ENCODE measurements at regions not wholly inside any gene's neighbourhood (a gene's known extent, or its start where the extent isn't known, plus 50 kb on each side); places are given as distances from the start of the nearest gene placed in this dataset.

DNA sequence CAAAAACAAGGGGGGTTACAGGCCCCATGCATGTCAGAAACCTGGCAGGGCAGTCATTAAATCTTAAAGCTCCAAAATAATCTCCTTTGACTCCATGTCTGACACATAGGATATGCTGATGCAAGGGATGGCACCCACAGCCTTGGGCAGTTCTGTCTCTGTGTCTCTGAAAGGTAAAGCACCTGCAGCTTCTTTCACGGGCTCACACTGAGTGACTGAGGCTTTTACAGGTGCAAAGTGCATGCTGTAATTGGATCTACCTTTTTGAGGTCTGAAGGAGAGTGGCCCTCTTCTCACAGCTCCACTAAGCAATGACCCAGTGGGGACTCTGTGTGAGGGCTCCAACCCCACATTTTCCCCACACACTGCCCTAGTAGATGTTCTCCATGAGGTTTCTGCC, 1309.0 kb upstream of the B3GALT2 start:
- ATAC-seq (ENCODE audit: insufficient read depth, low FRiP score) (no peak), DNase-seq (no peak)
- Histone ChIP-seq H3K36me3 (ENCODE audit: control insufficient read depth in 4 of 4, insufficient read depth in 4 of 4, low read length in 4 of 4) (no peaks in the 10 kb centered on the region), H3K4me1 (ENCODE audit: control insufficient read depth in 5 of 5, insufficient read depth in 5 of 5, low read length in 5 of 5) (no peaks in the 10 kb centered on the region), H3K9ac (ENCODE audit: insufficient read depth in 1 of 2, low read length in 2 of 2) (no peak overlapping the region), H3K4me3 (no peak overlapping the region), H3K9me3 (ENCODE audit: control insufficient read depth in 4 of 4, insufficient read depth in 3 of 4, low read length in 3 of 4) (peaks cover 0 to 4% (median 1%) of the 10 kb centered on the region in 4 donors), H3K27me3 (ENCODE audit: control insufficient read depth in 3 of 3, insufficient read depth in 3 of 3, low read length in 2 of 3) (no peaks in the 10 kb centered on the region), H3K27ac (ENCODE audit: low read depth in 1 of 2, low read length in 1 of 2) (no peak overlapping the region)
- WGBS, 2 donors, result 78 to 94% methylated on average over 1 of the region's 1 CpG
- no peak for TF ChIP-seq CTCF (IDR thresholded peaks at IDR 0.05; ENCODE audit: control extremely low read depth, extremely low read depth)

- no peak overlapping the region for H3K4me3 ChIP-seq
- no peak for ATAC-seq (ENCODE audit: insufficient read depth, low FRiP score)
- no peak overlapping the region for H3K27ac ChIP-seq (ENCODE audit: low read depth in 1 of 2, low read length in 1 of 2)
- H3K27me3 ChIP-seq (ENCODE audit: control insufficient read depth in 3 of 3, insufficient read depth in 3 of 3, low read length in 2 of 3), result no peaks in the 10 kb centered on the region
- H3K4me1 ChIP-seq (ENCODE audit: control insufficient read depth in 5 of 5, insufficient read depth in 5 of 5, low read length in 5 of 5), result no peaks in the 10 kb centered on the region
- H3K36me3 ChIP-seq (ENCODE audit: control insufficient read depth in 4 of 4, insufficient read depth in 4 of 4, low read length in 4 of 4), result no peaks in the 10 kb centered on the region
- DNase-seq, result no peak
- no peak for TF ChIP-seq CTCF (IDR thresholded peaks at IDR 0.05; ENCODE audit: control extremely low read depth, extremely low read depth)
- H3K9me3 ChIP-seq (ENCODE audit: control insufficient read depth in 4 of 4, insufficient read depth in 3 of 4, low read length in 3 of 4), result peaks cover 0 to 2% (median 0%) of the 10 kb centered on the region in 4 donors
- no peak overlapping the region for H3K9ac ChIP-seq (ENCODE audit: insufficient read depth in 1 of 2, low read length in 2 of 2)
- 87 to 91% methylated on average over 4 of the region's 4 CpGs for WGBS, 2 donors
These were observed 1300.8 kb upstream of the B3GALT2 start for GRCh38 chr1:194487172-194487571.

DNA sequence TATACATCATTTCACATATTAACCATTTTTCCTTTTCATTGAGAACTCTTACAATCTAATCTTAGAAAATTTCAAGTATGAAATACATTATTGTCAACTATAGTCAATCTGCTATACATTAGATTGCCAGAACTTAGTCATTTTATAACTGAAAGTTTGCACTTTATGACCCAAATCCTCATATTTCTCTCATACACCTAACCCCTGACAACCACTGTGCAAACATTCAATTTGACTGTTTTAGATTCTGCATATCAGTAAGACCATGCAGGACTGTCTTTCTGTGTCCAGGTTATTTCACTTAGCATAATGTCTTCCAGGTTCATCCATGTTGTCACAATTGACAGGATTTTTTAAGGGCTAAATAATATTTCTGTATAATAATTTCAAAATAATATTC, 1299.0 kb upstream of the B3GALT2 start:
- Histone ChIP-seq H3K9ac (ENCODE audit: insufficient read depth in 1 of 2, low read length in 2 of 2) (no peak overlapping the region), H3K36me3 (ENCODE audit: control insufficient read depth in 4 of 4, insufficient read depth in 4 of 4, low read length in 4 of 4) (no peaks in the 10 kb centered on the region), H3K27me3 (ENCODE audit: control insufficient read depth in 3 of 3, insufficient read depth in 3 of 3, low read length in 2 of 3) (no peaks in the 10 kb centered on the region), H3K4me1 (ENCODE audit: control insufficient read depth in 5 of 5, insufficient read depth in 5 of 5, low read length in 5 of 5) (no peaks in the 10 kb centered on the region), H3K9me3 (ENCODE audit: control insufficient read depth in 4 of 4, insufficient read depth in 3 of 4, low read length in 3 of 4) (peaks cover 0 to 2% (median 0%) of the 10 kb centered on the region in 4 donors), H3K27ac (ENCODE audit: low read depth in 1 of 2, low read length in 1 of 2) (no peak overlapping the region), H3K4me3 (no peak overlapping the region)
- DNase-seq, result no peak
- no peak for TF ChIP-seq CTCF (IDR thresholded peaks at IDR 0.05; ENCODE audit: control extremely low read depth, extremely low read depth)
- no peak for ATAC-seq (ENCODE audit: insufficient read depth, low FRiP score)

DNA sequence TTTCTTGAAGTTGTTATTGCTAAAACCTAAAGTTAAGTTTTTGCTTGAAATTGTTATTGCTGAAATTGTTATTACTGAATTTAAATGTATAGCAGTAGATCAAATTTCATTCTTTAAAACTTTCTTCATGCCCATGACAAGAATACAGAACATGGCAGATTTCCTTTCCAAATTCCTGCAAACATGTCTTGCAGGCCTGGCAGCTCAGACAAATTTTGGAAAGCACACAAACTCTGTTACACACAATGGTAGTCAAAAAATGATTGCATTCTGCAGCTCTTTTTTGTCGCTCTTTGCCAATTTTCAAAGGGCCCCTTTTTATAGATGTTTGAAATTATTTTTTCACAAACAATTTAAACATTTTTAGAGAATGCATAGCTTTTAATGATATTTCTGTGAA, 1292.3 kb upstream of the B3GALT2 start:
- DNase-seq, result no peak
- no peaks in the 10 kb centered on the region for H3K9me3 ChIP-seq (ENCODE audit: control insufficient read depth in 4 of 4, insufficient read depth in 3 of 4, low read length in 3 of 4)
- WGBS, 2 donors, result 87 to 93% methylated on average over 1 of the region's 1 CpG

More for the DNA sequence above, 1292.3 kb upstream of the B3GALT2 start:
- H3K36me3 ChIP-seq (ENCODE audit: control insufficient read depth in 4 of 4, insufficient read depth in 4 of 4, low read length in 4 of 4), result no peaks in the 10 kb centered on the region
- peaks cover 0 to 3% (median 0%) of the 10 kb centered on the region in 5 donors for H3K4me1 ChIP-seq (ENCODE audit: control insufficient read depth in 5 of 5, insufficient read depth in 5 of 5, low read length in 5 of 5)
- ATAC-seq (ENCODE audit: insufficient read depth, low FRiP score), result no peak
- H3K27me3 ChIP-seq (ENCODE audit: control insufficient read depth in 3 of 3, insufficient read depth in 3 of 3, low read length in 2 of 3), result no peaks in the 10 kb centered on the region
- no peak overlapping the region for H3K4me3 ChIP-seq
- no peak for TF ChIP-seq CTCF (IDR thresholded peaks at IDR 0.05; ENCODE audit: control extremely low read depth, extremely low read depth)
- H3K9ac ChIP-seq (ENCODE audit: insufficient read depth in 1 of 2, low read length in 2 of 2), result no peak overlapping the region
- no peak overlapping the region for H3K27ac ChIP-seq (ENCODE audit: low read depth in 1 of 2, low read length in 1 of 2)

Data from lung (tissue), 11 donors.